Suppressor macrophage (primary cell): ENCODE measurements at regions not wholly inside any gene's neighbourhood (a gene's known extent, or its start where the extent isn't known, plus 50 kb on each side); places are given as distances from the start of the nearest gene placed in this dataset.

Experiments used
- DNase-seq, 4 experiments: peaks; one replicate each; pipeline ENCODE4 v3.0.0-alpha.2; 2020 to 2022

GRCh38 chr2:575030-575726, 102.0 kb downstream of the TMEM18 start:
- DNase-seq = no peak

DNA sequence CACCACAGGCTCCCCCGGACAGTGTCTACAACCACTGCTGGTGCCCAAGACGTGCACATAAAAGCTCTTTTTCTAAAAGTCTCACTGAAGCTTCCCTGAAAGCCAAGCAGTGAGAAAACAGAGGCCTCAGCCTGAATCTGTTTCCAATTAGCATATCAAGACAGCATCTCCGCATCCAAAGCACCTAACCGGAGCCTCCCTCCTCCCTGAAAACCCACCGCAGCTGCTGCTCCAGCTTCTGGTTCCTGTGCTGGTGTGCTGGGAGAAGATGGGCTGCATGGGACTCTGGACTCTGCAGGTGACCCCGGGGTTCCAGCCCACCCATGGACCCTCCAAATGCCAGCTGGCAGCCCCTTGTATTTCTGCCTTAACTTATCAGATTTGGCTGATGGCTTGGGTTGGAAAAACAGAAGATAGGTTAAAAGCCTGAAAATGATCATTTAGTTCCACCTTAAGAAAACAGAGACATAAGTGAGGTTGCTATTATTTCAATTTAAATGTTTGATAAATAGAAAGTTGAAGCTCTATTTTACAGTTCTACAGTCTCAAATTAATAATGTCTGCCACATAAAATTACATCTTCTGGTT, 103.3 kb downstream of the TMEM18 start:
- no peak for DNase-seq

DNA sequence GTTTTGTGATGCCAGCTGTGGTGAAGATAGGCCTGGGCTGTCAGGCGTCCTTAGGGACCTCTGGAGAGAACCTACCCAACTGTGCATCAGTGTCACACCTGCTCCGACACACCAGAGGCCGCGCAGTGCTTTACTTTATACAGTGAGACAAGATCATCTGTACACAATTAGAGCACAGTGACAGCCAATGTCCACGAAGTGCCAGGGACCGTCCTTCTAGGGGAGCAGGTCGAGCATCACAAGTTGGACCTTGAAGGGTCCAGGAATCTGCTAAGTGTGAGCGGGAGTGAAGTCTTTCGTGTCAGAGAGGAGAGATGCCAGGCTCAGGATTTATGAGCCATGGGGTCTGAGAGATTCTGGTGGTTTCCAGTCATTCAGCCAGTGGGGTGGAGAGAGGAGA, 104.2 kb downstream of the TMEM18 start:
- DNase-seq = no peak

DNA sequence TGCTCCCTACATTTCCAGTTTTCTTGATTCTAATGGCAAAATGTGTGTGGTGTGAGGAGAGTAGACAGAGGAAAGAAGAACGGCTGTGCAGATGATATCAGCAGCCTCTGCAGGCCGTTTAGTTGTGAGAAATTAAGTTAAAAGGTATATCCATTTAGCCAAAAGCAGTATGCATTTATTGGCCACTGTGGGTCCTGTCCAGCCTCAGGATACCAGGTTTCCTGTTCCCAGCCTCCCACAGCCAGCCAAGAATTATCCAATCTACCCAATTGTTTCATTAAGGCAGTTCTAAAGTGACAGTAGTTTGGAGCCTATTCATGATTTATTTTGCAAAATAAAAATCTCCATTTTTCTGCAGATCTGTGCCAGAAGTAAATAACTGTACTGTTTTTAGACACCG, 107.5 kb downstream of the TMEM18 start:
- no peak for DNase-seq

DNA sequence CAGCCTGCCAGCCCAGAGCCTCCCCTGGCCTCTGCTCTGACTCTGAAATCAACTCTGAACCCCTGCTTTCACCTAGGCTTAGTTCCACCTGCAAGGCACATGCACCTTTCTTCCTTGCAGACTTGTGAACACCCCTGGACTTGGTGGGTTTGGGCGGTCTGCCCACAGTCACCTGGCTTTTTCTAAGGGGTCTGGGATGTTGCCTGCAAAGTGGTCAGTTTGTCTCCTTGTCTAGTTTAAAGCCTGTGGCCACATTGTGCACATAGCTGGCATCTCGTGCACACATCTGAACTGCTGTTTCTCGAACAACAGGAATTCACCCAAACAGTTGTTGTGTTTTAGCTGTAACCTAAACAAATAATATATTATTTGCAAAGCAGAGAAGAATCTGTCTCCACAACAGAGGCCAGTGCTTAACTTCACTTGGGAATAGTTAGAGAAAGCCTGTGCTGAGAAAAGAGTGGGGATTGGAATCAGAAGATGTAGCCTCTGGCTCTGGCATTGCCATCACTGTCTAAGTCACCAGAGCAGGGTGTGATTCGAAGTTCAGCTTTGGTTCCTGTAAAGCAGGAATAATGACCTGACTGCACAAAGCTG, 108.5 kb downstream of the TMEM18 start:
- DNase-seq = no peak

DNA sequence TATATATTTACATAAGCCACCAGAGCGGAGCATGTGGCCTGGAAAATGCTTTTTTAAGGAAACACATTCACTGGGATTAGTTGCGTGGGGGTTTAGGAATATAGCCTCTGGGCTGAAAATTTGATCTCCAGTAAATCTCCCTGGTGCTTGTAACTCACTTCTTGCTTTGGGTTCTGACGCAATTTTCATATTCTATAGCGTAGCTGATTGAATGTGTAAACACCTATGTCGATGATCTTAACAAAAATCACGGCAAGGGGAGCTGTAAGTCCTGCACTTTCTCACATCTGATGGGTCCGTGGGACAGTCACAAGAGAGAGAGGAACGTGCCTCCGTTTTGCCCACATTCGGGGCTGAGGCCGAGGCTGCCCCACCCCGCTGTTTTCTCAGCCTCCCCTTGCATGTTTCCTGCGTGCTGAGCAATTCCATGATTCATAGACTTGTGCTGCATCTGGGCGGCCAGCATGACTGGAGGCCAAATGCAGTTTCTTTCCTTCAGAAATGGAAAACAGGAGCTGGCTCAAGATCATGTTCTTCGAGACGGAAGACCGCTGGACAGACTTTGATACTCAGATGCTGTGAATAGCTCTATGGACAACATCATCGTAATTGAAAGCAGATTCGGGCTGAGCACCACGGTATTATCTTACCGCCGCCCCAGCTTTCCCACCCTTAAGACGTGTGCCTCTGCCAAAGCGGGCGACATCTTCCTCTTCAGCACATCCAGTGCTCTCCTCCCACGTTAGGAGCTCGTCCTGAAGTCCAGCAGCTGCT, 109.2 kb downstream of the TMEM18 start:
- DNase-seq = no peak

- DNase-seq = no peak
Measured at GRCh38 chr2:567496-567864, 109.7 kb downstream of the TMEM18 start.

DNA sequence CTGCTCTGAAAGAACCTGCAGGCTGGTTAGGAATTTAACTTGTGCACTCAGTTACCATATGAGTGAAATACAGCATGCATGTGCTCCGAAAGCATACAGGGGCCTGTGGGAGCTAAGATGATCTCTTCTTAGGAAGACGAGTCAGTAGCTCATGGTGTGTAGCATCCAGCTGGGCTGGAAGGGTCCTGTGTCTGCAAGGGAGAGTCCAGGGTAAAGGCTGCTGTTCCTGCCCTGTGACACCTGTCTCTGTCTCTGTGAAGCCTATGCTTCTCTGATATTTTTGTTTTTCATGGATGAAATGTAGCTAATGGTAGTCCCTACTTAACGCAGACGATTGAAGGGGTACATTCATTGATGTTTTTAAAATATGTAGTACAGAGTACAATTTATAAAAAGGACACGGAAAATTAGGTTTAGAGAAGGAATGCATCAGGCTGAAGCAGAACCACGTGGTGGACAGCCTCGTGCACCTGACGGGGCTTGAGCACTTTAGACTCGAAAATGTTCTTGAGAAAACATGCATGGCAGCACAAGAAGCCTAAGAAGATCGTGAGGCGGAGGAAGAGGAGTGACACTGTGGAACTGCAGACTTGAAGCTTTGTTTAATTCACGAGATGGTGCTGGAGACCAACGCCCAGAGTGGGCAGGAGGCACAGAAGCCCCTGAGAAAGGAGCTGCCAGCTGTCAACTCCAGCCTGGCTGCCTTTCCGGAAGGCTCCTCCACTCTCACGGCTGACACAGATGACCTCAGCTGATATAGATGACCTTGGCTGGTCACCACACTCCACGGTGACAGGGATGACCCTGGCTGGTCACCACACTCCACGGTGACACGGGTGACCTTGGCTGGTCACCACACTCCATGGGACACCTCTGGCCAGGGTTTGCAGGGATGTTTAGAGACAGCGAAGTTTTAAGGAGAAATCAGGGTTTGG, 110.6 kb downstream of the TMEM18 start:
- no peak for DNase-seq

- DNase-seq = no peak
Measured at GRCh38 chr2:564471-565181, 112.6 kb downstream of the TMEM18 start.

DNA sequence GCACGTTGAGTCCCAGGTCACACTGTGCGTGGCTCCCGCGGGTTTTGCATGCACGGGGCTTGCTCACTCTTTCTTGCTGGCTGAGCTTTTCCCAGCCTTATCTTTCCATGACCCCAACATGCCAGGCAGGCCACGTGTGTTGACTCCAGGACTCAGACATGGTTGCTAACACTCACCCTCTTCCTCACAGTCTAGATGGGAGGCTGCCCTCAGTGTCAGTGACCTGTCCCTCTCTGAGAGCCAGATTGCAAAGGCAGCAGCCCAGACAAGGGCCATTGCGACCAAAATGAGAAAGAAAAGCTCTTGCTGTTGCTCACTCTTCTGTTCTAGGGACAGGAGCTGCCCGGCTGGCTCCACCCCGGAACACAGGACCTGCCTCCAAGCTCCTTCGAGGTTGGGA, 113.7 kb downstream of the TMEM18 start:
- no peak for DNase-seq

- DNase-seq = no peak
Measured at GRCh38 chr2:562391-563364, 114.5 kb downstream of the TMEM18 start.

DNA sequence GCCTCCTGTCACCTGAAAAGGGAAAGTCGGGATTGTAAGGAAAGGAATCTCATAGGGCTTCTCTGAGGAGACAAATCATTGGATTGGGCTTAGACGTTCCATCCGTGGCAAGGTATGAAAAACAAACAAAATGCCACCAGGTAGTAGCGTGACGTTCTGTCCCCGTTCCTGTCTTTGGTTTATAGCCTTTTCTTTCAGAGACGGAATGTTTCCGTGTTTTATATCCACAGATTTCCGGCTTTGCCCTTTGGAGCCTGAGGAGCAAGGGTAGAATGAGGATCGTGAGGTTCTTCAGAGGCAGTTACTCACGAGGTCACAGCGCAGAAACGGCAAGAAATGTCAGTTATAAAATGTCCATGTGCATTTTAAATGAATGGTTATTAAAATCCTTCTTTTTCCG, 118.3 kb downstream of the TMEM18 start:
- no peak for DNase-seq

DNA sequence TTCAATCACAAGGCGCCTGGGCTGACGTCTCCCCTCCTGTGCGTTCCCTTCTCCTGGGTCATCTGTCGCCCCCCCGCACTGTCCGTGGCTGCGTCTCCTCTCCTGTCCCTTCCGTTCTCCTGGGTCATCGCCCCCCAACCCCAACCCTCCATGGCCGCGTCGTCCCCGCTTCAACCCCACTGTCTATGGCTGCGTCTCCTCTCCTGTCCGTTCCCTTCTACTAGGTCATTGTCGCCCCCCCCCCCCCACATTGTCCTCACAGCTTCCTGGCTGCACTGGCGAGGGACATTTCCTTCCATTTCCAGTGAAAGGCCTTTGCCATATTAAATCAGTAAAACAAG, 118.9 kb downstream of the TMEM18 start:
- no peak for DNase-seq

DNA sequence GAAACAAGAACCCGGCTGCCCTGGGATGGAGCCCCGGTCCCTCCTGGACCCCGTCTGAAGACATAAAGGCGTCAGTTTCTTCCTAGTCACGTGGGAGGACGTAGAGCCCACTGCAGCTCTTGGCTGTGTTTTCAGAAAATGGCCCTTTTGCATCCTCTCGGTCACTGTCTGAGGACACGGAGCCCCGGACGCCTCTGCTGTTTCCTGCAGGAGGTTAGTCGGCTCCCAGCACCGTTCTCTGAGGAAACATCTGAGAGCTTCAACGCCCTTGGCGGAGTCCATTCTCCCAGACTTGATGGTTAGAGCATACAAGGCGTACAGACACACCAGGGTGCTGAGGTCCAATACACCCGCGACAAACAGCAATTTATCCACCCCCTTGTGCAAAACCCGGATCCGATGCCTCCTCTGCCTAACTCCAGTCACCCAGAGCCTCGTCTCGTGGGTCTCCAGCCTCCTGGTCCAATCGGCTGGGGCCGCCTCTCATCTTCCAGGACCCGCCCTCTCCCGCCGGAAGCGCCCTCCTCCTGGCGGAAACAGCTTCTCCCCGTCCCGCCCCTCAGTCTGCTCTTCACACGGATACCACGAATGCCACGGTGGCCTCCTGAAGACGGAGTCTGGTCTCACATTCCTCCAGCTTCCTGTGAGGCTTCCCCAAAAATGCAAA, 119.4 kb downstream of the TMEM18 start:
- no peak for DNase-seq

DNA sequence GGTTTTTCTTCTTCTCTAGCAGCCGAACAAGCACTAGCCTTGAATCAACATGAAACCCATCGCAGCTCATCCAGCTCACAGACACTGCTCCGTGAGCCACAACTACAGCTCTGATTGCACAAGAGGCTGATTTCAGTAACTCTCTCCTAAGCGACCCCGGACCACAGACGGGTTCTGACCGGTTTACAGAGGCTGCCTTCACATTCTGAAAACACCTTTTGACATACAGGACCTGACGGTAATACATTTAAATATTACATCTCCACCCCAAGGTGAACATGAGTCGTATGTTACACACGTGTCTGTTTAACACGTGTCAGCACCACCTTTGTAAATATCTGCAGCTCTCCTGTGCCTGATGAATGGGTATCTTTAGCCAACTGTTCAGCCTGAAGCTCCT, 120.7 kb downstream of the TMEM18 start:
- no peak for DNase-seq

DNA sequence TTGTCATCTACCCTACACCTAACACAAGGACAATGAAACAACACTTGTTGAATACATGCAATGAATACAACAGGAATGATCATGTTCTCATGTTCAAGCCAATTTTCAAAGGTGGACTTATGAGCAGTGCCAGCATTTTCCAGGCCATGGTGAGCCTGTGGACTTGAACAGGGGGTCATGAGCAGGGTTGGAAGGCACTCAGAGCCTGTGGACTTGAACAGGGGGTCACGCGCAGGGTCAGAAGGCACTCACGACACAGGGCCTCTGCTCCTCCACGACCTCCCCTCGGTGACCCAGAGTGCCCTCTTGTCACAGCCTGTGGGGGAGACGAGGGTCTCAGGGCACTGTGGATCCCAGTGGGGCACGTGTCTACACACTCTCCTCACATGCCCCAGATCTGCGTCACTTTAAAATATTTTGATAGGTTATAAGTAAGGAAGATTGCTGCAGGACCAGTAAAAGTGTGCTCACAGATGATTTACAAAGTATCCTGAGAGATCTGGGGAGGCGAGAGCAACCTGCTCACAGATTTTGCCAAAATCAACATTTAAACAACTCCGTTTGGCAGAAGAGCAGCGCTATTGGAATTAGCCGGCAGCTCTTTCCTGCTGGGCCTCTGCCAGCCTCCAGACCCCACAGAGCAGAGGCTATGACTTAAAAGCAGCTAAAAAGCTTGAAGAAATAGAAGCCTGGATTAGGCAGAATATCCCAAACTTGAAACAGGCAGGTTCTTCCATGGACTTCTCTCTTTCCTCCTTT, 121.9 kb downstream of the TMEM18 start:
- DNase-seq = no peak

- DNase-seq = no peak
Measured at GRCh38 chr2:554444-554843, 122.8 kb downstream of the TMEM18 start.

DNA sequence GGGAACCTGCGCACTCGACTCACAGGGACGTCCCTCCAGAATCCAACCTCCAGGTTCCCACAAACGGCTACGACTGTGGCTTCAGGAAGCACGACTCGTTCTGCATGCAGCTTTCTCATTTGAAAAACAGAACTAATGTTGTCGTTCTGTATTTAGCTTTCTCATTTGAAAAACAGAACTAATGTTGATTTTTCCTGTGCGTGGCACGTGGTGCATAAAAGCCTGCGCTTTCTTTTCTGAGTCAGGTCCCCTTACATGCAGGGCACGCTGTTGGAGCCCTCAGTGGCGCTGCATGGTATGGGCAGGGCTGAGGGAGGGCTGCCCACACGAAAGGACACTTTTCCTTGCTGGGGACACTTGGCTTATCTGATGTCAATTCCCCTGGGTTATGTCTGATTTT, 124.3 kb downstream of the TMEM18 start:
- peak; percentile 4 to 12 (median 8) for DNase-seq

- no peak for DNase-seq
Measured at GRCh38 chr2:551621-552020, 125.6 kb downstream of the TMEM18 start.
